ENCODE measurements at regions not wholly inside any gene's neighbourhood (a gene's known extent, or its start where the extent isn't known, plus 50 kb on each side); places are given as distances from the start of the nearest gene placed in this dataset.

GRCh38 chr3:168398371-168399025 is 302.8 kb upstream of the GOLIM4 start:
- H3K36me3 ChIP-seq, result no peaks in the 10 kb centered on the region
- DNase-seq (ENCODE audit: low spot score in 2 of 2), result no peak
- no peak overlapping the region for H3K4me3 ChIP-seq
- no peaks in the 10 kb centered on the region for H3K9me3 ChIP-seq
- intact Hi-C loops (cut with DNase I), result no loop called here
- no peaks in the 10 kb centered on the region for H3K27me3 ChIP-seq
- TF ChIP-seq CTCF (IDR thresholded peaks at IDR 0.05), result no peak
- H3K27ac ChIP-seq, result no peak overlapping the region
- H3K4me1 ChIP-seq, result no peaks in the 10 kb centered on the region

GRCh38 chr3:168396861-168397260 is 301.1 kb upstream of the GOLIM4 start:
- no peaks in the 10 kb centered on the region for H3K36me3 ChIP-seq
- H3K27me3 ChIP-seq, result no peaks in the 10 kb centered on the region
- H3K9me3 ChIP-seq, result no peaks in the 10 kb centered on the region
- no peak overlapping the region for H3K4me3 ChIP-seq
- intact Hi-C loops (cut with DNase I), result no loop called here
- no peak for TF ChIP-seq CTCF (IDR thresholded peaks at IDR 0.05)
- no peak overlapping the region for H3K27ac ChIP-seq
- no peaks in the 10 kb centered on the region for H3K4me1 ChIP-seq
- no peak for DNase-seq (ENCODE audit: low spot score in 2 of 2)

- H3K4me3 ChIP-seq, result no peak overlapping the region
- no peak overlapping the region for H3K27ac ChIP-seq
- H3K36me3 ChIP-seq, result no peaks in the 10 kb centered on the region
- no peaks in the 10 kb centered on the region for H3K9me3 ChIP-seq
- intact Hi-C loops (cut with DNase I), result no loop called here
- DNase-seq (ENCODE audit: low spot score in 2 of 2), result no peak
- no peaks in the 10 kb centered on the region for H3K4me1 ChIP-seq
- no peaks in the 10 kb centered on the region for H3K27me3 ChIP-seq
- no peak for TF ChIP-seq CTCF (IDR thresholded peaks at IDR 0.05)
Measured at GRCh38 chr3:168395551-168395950, 299.8 kb upstream of the GOLIM4 start.

GRCh38 chr3:168394439-168394838 is 298.7 kb upstream of the GOLIM4 start:
- DNase-seq (ENCODE audit: low spot score in 2 of 2), result no peak
- no peaks in the 10 kb centered on the region for H3K27me3 ChIP-seq
- no peak overlapping the region for H3K27ac ChIP-seq
- no peak for TF ChIP-seq CTCF (IDR thresholded peaks at IDR 0.05)
- intact Hi-C loops (cut with DNase I), result no loop called here
- no peaks in the 10 kb centered on the region for H3K36me3 ChIP-seq
- no peak overlapping the region for H3K4me3 ChIP-seq
- H3K9me3 ChIP-seq, result peaks cover 0 to 6% of the 10 kb centered on the region in 2 donors
- no peaks in the 10 kb centered on the region for H3K4me1 ChIP-seq

- no peak overlapping the region for H3K27ac ChIP-seq
- H3K4me1 ChIP-seq, result no peaks in the 10 kb centered on the region
- H3K9me3 ChIP-seq, result peaks cover 0 to 9% of the 10 kb centered on the region in 2 donors
- no peaks in the 10 kb centered on the region for H3K27me3 ChIP-seq
- no peak for DNase-seq (ENCODE audit: low spot score in 2 of 2)
- H3K36me3 ChIP-seq, result no peaks in the 10 kb centered on the region
- intact Hi-C loops (cut with DNase I), result no loop called here
- no peak for TF ChIP-seq CTCF (IDR thresholded peaks at IDR 0.05)
- no peak overlapping the region for H3K4me3 ChIP-seq
Measured at GRCh38 chr3:168386301-168386700, 290.6 kb upstream of the GOLIM4 start.

- no peak for DNase-seq (ENCODE audit: low spot score in 2 of 2)
- Histone ChIP-seq H3K4me1 (no peaks in the 10 kb centered on the region), H3K36me3 (no peaks in the 10 kb centered on the region), H3K27ac (no peak overlapping the region), H3K9me3 (peaks cover 0 to 8% of the 10 kb centered on the region in 2 donors), H3K27me3 (no peaks in the 10 kb centered on the region), H3K4me3 (no peak overlapping the region)
- intact Hi-C loops (cut with DNase I), result no loop called here
- no peak for TF ChIP-seq CTCF (IDR thresholded peaks at IDR 0.05)
Measured at GRCh38 chr3:168384990-168385389, 289.3 kb upstream of the GOLIM4 start.
